Inflammatory macrophage treated with lipopolysaccharide for 4 hours (primary cell): ENCODE measurements at regions not wholly inside any gene's neighbourhood (a gene's known extent, or its start where the extent isn't known, plus 50 kb on each side); places are given as distances from the start of the nearest gene placed in this dataset.
"Not testable (repeated sequence)": the region's sequence is repeated elsewhere in the genome, so short reads cannot be mapped to it uniquely, and the experiment has no call there.

ENCODE experiments used
- DNase-seq: peaks from one replicate; pipeline ENCODE4 v3.0.0-alpha.2; 2020

DNA sequence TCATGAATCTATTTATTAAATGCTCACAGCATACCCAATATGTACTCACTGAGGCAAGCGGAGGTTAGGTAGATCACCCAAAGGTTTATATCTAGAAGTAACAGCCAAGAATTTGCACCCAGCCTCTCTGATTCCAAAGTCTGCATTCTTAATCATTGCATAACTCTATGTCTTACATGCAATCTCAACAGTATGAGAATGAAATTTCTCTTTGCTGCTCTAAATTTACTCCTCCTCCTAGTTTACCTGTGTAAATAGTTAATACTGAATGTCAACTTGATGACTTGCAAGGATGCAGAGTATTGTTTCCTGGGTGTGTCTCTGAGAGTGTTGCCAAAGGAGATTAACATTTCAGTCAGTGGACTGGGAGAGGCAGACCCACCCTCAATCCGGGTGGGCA, 840.6 kb downstream of the BRINP3 start:
- DNase-seq = no peak

DNA sequence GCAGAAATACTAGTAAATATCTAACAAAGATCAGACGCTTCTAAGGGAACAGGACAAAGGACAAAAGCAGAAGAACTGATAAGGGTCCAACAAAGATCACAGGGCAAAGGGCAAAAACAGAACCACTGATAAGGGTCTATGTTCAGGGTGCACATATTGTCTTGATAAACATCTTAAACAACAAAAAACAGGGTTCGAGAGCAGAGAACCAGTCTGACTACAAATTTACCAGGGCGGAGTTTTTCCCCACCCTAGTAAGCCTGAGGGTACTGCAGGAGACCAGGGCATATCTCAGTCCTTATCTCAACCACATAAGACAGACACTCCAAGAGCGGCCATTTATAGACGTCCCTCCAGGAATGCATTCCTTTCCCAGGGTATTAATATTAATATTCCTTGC, 833.5 kb downstream of the BRINP3 start:
- DNase-seq = not testable (repeated sequence)

DNA sequence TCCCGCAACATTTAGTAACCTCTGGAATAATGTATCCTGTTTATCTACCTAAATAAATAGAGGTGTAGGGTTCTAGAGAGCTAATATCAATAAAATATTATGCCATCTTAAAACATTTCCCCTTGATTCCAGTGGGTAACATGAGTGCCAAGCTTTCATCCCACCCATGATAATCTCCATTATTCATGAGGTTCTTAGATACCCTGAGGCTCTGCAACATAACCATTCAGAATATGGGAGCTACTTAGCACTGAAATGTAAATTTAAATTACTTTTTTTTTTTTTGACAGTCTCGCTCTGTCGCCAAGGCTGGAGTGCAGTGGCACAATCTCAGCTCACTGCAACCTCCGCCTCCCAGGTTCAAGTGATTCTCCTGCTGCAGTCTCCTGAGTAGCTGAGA, 832.7 kb downstream of the BRINP3 start:
- DNase-seq = no peak

DNA sequence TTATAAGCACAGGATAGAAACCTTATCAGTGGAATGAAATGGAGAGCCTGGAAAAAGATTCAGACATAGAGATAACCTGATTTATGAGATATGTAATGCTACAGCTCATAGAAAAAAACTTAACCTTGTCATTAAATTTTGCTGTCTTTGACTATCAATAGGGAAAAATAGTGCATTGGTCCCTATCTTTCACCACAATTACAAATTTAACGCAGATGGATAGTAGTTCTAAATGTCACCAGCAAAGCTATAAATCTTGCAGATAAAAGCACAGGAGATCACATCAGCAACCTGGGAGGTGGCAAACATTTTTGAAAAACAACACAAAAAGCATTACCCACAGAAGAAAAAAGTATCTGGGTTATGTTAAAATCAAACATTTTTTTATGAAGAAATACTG, 831.6 kb downstream of the BRINP3 start:
- DNase-seq = no peak

DNA sequence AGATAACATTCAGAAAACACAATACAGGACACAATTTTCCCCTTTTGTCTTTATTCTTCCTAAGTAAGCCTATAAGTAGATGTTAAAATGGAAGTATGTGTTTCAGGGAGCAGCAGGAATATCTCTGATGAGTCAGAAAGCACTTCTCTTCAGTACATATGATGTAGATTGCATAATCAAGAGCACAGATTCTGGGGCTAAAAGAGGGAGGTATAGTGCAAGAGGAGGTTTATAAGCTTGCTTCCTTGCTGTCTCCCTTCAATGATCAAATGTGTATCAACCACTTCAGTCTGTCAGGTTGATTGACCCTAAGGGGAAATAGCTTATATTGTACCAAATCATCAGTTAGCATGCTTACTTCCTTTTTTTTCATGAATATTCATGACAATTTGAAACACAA, 822.8 kb downstream of the BRINP3 start:
- no peak for DNase-seq

DNA sequence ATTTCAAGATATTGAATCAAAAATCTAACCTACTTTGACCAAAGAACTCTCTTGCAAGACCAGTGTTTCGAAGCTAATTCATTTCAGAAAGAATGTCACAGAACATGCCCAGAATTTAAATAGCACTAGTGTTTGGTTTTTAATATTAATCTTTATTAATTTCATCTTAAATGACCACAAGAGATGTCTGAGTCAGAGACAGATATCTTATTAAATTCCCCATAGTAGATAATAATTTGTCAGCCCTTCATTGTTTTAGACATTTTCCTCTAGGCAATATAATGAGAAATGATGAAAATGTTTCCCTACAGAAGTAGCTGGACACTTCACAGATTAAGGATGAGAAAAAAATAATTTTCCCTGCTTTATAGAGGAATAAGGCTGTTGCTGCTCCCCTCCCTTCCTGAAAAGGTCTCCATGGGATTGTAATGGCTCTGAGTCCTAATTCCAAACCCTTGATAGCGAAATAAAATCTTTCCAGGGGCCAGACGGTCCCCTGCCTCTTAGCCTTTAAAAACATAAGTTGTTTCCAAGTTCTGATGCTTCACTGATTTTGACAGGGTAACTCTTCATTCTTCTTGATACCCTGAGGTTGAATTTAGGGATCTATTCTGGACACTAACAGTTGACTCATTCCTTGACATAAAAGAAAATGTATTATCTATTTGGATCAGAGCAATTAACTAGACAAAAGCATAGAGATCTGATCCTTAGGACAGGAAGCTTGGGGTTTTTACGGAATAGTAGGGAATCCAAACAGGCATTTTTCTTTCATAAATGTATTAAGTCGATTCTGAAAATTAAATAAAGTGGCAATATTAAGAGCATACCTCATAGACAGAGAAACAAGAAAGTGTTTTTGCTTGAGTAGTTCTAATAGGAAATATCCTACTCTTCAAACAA, 820.8 kb downstream of the BRINP3 start:
- no peak for DNase-seq

DNA sequence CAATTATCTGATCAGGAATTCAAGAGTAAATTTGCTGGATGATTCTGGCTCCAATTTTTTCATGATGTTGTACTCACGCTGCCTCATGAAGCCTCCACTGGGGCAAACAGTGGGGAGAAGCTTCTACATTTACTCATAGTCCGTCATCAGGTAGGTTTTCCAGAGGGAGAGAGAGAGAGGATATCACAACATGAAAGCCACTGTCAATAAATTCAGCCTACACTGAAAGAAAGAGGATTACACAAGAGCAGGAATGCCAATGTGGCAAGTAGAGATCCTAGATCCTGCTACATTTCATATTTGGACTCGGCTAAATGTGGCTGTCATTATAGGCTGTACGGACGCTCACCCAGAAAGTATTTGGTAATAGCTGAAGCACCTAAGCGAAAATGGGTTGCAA, 819.9 kb downstream of the BRINP3 start:
- DNase-seq = no peak

DNA sequence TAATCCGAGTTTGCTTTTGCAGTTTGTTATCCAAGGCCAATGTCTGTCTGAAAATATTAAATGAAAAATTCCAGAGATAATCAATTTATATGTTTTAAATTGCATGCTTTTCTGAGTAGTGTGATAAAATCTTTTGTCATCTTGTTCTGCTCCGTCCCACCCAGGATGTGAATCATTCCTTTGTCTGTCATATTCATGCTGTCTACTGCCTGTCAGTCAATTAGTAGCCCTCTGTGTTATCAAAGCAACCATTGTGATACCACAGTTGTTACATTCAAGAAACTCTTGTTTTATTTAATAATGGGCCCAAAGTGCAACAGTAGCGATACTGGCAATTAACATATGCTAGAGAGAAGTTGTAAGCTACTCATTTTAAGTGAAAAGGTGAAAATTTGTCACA, 819.3 kb downstream of the BRINP3 start:
- DNase-seq = no peak

DNA sequence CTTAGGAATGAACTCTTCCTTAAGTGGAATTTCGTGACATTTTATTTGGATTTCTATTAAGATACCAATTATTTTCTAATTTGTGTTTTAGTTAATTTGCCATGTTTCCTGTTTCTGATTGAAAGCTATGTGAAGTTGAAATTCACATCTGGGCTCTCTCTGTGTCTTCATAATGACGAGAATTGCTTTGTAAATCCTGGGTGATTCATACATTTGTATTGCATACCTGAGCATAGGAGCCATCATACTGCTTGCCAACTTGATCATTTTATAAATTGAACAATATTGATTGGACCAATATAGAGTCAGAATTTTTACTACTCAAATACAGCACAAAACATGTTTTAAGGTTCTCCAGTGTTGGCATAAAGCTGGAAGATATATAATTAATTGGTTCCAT, 817.9 kb downstream of the BRINP3 start:
- DNase-seq = no peak

DNA sequence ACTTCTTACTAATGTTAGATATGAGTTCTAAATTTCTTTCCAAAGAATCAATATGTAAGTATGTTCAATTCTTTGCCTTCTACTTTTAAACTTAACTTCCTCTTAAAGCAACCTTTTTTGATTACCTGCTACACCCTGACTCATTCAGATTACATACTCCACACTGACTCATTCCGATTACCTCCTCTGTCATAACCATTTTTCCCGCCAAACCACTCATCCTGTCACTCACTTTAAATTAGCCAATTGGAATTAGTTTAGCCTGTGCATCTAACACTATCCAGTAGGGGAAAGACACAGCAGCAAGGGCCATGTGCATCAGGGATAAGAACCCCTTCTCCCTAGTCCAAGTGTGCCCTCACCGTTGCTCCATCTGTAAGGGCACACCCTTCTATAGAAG, 815.5 kb downstream of the BRINP3 start:
- no peak for DNase-seq

DNA sequence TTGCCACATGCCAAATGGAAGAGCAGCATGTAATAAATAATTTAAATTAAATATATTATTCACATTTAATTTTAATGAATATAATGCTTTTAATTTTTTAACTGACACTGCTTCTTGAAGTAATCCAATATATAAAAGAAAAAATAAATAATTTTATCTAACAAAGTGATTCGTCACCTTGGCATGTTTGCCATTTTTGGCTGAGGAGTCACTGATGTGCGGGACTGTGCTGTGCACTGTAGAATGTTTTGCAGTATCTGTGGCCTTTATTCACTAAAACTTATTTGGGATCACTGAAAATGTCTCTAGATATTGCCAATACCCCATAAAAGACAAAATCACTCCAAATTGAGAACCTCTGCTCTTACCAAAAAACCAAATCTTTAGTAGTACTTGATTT, 807.8 kb downstream of the BRINP3 start:
- DNase-seq = no peak

DNA sequence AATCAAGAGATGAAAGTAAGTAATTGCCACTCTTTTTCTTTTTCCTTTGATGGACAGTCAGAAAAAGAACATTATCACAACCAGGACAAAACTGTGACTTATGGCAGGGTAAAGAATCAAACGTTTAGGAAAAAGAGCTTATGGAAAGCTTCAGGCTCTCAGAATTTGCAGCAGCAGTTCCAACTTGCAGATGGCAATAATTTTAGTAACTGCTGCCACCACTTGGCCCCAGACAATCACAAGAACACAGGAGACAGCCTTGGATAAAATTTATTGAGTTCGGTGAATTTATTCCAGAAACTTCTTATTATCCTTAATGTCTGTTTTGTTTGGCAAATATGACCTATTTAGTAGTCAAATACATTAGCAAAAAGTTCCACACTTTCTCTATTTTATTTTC, 804.4 kb downstream of the BRINP3 start:
- no peak for DNase-seq

DNA sequence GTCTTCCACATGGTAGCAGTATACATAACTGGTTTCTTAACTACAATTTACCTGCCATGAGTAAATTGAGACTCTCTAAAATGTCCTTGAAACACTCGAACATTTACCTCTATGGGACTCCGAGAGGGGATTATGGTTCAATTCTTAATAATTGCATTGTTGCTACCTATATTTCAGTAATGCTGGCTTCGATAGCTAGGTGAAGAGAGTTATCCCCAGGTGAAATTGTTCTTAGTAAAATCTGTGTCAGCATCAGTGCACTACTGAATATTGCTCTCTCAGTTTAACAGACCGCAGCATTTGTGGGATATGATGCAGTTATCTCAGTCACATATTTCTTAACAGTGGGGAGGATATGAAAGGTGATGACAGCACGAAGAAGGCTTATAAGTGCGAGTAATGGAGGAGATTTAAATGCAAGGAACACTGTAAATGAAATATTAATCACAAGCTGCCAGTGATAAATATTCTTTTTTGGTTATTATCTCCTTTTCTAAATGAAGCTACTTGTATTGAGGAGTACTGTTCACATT, 801.9 kb downstream of the BRINP3 start:
- no peak for DNase-seq

DNA sequence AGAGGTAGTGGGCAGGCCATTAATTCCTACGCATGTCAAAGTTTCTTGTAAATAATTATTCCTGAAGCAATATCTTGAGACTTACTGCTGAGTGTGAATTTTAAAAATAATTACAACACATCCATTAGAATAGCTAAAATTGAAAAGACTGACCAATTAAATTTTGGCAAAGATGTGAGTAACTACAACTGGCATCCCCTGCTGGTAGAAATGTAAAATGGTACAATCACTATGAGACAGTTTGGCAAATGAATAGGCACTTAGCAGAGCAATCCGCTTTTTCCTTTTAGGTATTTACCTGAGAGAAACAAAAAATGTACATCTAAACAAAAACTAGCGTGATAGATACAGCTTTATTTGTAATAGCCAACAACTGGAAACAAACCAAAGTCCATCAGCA, 798.9 kb downstream of the BRINP3 start:
- DNase-seq = no peak

DNA sequence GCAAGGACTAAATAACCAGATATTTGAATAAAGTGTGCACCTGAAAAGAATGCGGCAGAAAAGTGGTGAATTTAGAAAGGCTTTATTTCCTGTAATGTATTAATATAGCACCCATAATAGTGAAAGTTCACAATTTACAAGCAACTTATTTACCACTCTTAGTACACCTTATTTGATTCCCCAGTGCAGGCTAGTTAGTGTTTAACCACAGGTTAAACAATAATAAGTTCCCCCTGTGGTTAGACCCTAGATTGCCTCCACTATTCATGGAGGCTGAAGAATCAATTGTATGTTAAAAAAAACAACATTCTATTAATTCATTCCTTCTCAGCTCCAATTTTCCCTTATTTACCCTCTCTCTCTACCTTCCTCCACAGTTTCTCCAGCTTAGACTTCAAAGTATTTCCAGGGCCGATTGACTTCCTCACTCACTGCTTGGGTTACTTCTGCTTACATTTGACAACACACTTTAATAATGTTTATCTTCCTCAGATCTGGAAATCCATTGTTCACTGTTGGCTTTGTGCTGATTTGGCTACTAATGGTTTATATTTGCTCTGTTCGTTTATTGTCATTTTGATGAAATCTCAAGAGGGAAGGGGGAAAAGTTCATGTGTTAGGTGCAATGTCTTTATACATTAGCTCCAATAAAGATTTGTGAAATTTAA, 796.3 kb downstream of the BRINP3 start:
- DNase-seq = no peak

DNA sequence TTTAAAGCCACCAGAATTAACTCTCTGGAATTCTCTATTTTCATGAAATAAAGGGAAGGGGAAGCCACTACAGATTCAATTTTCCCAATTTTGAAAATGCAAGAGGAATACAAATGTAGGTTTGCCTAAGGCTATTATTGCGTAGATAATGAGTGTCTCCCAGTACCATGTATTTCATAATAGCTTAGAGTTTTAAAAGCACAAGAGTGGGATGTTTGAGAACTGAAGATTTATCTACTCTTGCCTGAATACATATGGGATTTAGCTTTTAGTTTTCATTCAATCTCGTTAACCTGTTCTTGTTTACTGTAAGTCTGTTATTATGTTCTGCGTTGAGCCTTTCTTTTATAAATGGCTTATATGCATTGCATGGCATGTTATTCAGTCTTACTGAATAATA, 795.1 kb downstream of the BRINP3 start:
- no peak for DNase-seq

DNA sequence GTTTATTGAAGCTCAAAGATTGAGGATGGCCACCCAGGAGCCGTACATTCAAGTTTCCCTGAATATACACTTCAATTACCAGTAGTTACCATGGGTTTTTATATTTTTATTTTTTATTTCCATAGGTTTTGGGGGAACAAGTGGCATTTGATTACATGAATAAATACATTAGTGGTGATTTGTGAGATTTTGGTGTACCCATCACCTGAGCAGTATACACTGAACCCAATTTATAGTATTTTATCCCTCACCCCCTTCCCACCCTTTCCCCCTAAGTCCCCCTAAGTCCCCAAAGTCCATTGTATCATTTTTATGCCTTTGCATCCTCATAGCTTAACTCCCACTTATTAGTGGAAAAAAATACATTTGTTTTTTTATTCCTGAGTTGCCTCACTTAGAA, 791.4 kb downstream of the BRINP3 start:
- no peak for DNase-seq

DNA sequence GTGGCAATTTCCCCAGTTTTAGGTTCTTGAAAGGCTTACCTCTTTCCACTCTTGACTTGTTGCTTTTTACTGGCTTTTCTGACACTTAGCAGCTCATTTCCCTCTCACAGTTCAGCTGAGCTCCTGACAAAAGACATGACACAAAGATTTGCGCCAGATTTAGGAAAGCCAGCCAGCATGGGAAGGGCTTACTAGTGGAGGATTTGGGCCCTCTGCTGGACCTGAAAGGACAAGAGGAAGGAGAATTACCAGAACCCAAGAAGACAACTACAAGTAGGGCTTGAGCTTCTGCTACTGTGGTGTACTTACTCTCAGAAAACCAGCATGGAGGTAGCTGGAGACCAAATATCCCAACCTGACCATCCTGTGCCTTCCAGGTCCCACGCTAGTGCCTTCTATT, 784.5 kb downstream of the BRINP3 start:
- DNase-seq = no peak

DNA sequence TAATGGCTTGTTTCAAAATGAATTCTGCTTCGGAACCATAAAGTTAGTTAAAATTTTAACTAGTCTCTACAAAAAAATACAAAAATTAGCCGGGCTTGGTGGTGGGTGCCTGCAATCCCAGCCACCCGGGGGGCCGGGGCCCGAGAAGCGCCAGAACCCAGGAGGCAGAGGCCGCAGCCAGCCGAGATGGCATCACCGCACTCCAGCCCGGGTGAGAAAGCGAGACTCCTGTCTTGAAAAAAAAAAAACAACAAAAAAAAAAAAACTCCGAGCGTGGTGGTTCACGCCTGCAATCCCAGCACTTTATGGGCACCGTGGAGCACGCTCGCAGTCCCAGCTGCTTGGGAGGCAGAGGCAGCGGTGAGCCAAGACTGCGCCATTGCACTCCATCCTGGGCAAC, 781.4 kb downstream of the BRINP3 start:
- no peak for DNase-seq

DNA sequence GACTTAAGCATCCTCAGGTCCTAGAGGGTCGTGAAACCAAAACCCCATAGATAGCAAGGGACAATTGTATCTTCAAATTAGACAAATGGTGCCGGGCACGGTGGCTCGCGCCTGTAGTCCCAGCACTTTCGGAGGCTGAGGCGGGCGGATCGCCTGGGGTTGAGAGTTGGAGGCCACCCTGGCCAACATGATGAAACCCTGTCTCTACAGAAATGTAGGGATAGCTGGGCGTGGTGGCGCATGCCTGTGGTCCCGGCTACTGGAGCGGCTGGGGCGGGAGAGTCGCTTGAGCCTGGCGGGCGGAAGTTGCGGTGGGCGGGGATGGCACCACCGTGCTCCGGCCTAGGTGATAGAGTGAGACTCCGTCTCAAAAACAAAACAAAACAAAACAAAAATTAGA, 780.6 kb downstream of the BRINP3 start:
- no peak for DNase-seq

DNA sequence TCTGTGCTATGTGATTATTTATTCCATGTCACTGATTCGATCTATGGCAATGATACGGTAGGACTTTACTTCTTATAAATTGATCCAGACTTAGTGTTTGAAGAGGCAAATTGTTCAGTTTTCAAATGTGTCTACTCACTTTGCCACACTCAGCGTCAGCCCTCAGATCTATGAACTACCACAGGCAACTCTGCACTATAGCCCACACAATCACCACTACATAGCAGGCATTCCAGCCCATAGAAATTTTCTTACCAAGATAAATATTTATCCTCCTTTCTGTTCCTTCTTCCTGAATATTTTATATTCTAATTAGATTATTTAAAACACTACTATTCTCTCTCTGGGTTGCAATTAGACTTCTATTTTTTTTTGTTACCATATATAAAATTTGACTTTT, 776.1 kb downstream of the BRINP3 start:
- DNase-seq = no peak

DNA sequence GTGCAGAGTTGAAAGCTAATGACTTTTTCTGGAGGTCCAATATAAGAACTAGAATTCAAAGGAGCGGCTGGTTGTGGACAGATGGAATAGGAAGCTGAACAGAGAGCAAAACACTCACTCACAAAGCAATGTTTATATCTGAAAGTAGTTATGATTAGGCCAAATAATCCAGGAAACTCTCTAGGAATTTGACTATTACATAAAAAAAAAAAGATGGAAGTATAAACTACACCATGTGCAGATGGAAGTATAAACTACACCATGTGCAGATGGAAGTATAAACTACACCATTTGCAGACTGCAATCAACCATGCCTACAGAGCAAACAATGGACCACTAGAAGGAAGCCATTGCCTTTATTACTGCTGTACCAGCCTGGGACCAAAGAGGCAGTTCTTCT, 771.1 kb downstream of the BRINP3 start:
- DNase-seq = no peak

DNA sequence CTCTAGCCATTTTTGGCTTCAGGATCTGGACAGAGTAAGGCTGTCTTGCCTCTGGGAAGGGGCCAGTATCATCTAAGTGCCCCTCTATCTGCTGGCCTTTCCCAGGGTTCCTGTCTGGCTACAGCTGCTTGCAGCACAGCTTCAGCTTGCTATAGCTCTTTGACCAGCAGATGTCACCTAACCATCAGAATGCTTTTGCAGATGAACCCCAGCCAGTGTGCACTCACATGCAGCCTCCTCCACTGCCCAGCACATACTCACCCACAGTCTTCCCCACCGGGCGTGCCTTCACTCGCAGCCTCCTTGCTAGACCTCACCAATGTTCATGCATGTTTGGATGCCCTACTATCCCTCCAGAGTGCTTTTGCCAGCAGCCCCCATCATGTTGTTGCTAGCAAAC, 769.0 kb downstream of the BRINP3 start:
- DNase-seq = no peak

DNA sequence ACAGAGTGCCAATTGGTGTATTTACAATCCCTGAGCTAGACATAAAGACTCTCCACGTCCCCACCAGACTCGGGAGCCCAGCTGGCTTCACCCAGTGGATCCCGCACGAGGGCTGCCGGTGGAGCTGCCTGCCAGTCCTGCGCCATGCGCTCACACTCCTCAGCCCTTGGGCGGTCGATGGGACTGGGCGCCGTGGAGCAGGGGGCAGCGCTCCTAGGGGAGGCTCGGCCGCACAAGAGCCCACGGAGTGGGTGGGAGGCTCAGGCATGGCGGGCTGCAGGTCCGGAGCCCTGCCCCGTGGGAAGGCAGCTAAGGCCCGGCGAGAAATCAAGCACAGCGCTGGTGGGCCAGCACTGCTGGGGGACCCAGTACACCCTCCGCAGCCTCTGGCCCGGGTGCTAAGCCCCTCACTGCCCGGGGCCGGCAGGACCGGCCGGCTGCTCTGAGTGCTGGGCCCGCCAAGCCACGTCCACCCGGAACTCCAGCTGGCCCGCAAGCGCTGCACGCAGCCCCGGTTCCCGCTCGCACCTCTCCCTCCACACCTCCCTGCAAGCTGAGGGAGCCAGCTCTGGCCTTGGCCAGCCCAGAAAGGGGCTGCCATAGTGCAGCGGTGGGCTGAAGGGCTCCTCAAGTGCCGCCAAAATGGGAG, 759.4 kb downstream of the BRINP3 start:
- DNase-seq = not testable (repeated sequence)
